Myocyte (in vitro differentiated cells): ENCODE measurements at regions not wholly inside any gene's neighbourhood (a gene's known extent, or its start where the extent isn't known, plus 50 kb on each side); places are given as distances from the start of the nearest gene placed in this dataset.

ENCODE experiments used
- DNase-seq: peaks from one replicate; pipeline ENCODE4 v3.0.0-alpha.2; 2012; ENCODE audit warnings: low read depth

DNA sequence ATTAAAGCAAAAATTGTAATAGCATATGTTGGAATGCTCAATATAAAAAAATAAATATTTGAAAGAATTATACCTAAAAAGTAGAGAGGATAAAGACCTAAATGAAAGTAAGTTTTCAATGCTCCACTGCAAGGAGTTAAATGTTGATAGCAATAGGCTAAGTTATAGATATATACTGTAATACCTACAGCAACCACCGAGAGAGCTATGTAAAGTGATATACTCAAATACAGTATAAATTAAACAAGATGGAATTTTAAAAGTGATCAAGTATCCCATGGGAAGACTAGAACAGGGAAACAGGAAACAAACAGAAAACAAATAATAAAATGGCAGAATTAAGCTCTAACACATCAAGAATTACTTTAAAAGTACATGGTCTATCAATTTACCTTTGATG, 73.9 kb downstream of the CASP3 start:
- DNase-seq, result no peak

DNA sequence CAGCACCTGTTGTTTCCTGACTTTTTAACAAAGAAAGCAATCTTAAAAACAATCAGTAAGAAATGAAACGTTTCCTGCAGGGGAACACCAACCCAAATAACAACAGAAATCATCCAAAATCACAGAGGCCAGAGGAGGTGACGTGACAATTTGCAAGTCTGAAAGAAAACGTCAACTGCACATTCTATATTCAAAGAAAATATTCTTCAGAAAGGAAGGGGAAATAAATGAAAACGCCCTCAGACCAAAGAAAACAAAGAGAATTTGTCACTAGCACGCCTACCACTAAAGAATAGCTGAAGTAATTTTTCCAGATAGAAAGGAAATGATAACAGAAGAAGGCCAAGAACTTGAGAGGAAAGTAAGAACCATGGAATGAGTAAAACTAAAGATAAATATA, 74.4 kb downstream of the CASP3 start:
- no peak for DNase-seq

DNA sequence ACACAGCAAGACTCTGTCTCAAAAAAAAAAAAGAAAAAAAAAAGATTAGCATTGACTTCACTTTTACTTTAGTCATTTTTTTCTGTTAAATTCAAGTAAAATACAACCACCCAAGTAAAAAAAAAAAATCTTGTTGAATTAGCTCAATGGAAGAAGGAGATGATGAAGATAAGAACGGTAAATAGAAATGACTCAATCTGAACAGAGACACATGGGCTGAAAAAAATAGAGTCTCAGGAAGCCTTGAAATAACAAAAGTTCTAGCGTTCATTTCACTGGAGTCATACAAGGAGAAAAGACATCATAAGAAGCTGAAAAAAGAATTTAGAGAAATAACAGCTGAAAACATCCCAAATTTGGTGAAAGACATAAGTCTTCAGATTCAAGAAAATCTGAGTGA, 75.5 kb downstream of the CASP3 start:
- no peak for DNase-seq

DNA sequence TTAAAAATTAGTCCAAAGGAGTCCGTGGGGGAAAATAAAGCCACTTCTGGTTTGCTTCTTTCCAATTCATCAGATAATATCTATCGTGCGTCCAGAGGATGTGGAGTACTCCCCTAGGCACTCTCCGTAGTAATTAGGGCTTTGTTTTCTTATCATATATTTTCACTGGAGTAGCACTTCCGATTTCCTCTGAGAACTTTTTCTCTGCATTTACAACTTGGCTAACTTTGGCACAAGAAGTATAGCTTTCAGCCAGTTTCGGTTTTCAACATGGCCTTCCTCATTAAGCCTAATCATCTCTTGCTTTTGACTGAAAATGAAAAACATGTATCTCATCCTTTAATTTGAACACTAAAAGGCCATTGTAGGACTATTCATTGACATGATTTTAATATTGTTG, 80.5 kb downstream of the CASP3 start:
- no peak for DNase-seq

DNA sequence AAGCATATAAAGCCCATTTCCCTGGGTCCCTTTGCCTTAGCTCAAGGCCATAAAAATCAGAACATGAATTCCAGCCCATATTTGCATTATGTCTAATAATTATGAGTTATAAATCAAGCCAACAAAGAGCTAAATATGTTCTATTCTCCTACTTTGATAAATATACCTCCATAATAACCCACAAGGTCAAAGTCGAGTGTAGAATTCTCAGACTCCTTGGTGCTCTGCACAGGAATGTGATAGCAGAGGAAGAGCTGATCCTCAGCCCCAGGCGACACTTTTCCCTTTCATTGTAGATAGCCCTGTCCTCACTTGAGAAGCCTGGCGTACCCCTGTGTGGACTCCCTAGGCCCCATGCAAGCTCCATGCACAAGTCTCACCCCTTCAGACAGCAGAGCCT, 85.6 kb downstream of the CASP3 start:
- DNase-seq, result no peak

DNA sequence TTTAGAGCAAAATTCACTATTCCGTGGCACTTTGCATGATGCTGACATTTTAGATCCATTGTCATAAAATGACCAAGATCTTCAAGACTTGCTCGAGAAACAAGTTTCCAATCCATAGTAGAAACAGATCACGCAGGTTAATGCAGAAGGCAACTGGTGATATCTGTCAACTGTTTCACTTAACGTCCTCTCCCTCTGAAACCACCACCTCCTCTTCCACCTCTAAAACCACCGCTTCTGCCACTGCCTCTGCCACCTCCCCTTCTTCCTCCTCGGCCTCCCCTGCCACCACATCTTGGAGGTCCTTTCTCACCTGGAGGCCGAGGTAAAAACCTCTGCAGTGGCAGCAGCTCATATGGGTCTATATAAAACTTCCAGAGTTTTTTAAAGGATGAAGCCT, 84.6 kb upstream of the IRF2 start:
- DNase-seq, result no peak

DNA sequence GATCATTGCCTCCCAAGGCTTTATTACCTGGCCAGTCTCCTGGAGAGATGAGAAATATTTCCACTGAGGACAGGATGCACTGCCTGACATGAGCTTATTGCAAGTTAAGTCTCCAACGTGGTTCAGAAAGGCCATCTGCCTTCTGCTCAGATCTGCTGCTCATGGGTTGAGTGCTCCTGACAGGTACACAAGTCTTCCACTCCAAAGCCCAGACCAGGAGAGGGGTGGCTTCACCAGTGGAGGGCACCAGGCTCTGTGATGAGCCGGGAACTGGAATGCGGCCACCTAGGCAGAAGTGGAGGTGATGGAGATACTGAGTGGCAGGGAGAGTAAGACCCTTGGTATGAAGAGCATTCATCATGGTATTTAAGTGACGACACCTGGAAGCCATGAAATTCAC, 79.5 kb upstream of the IRF2 start:
- no peak for DNase-seq

DNA sequence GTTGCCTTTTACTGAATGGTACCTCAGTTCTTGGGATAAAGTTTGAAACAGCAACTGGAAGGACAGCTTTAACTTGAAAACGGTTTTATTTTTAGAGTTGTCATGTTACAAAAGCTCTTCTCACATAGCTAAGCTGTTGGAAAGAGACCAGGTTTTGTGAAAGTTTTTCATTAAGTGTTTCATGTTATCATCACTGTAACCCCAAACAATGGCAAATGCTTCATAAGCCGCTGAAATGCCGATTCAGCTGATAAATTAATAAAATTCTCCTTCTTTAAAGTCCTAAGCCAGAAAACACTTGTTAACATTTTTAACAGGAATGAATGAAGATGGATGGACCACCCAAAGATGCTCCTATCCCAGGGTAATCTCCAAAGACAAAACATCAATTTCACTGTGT, 76.1 kb upstream of the IRF2 start:
- peak; percentile 9 for DNase-seq

DNA sequence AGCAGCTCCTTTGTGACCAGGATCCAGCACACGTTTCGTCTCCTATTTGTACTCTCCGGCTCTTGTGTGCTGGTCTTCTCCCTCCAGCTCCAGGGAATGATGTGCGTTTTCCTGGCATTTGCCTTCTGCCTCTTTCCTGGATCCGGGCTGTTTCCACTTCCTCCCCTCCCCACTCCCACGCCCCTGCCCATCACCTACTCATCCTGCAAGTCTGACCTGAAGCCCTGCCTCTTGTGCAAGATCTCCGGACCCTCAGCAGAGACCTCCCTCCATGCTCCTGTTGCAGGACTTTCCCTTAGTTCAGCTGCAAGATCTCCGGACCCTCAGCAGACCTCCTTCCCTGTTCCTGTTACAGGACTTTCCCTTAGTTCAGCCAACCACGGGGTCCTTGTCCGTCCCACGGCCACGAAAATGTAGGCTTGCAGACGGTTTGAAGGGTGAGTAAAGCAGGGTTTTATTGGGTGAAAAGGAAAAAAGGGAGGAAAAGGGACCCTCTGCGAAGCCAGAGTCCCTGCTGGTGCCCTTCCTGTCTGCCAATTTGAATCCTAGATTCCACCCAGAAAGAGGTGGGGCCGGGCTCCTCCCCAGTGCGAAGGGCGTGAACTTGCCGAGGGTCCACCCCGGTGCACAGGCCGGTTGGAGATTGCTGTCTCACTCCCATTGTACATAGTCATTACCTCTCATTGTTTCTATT, 74.4 kb upstream of the IRF2 start:
- DNase-seq, result no peak

DNA sequence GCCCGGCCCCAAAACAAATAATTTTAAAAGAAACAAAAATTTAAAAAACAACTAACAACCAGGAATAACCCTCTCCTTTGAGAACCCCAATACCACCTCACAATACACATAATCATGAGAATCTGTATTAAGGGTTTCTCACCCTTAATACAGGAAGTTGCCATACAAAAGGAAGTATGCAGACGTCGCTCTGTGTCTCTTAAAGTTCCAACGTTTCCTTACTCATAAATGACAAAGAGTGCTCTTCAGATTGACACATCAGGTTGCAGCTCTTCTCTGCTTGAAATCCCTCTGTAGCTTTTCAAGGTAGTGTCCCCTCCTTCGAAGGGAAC, 73.9 kb upstream of the IRF2 start:
- DNase-seq, result no peak

DNA sequence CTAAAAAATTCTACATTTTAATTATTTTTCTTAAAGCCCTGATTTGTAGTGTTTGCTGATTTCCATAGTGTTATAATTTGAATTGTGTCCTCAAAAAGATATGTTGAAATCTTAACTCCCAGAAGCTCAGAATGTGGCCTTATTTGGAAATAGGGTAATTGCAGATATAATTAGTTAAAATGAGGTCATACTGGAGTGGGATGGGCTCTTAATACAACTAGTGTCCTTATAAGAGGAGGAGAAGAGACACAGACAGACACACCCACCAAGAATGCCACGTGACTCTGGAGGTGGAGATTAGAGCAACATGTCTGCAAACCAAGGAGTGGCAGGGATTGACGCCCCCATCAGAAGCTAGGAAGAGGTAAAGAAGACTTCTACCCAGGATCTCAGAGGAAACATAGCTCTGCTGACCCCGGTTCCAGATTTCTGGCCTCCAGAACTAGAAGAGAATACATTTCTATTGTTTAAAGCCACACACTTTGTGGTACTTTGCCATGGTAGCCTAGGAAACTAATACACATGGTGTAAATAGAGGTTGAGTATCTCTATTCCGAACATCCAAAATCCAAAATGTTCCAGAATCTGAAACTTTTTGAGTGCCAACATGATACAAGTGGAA, 70.5 kb upstream of the IRF2 start:
- no peak for DNase-seq

DNA sequence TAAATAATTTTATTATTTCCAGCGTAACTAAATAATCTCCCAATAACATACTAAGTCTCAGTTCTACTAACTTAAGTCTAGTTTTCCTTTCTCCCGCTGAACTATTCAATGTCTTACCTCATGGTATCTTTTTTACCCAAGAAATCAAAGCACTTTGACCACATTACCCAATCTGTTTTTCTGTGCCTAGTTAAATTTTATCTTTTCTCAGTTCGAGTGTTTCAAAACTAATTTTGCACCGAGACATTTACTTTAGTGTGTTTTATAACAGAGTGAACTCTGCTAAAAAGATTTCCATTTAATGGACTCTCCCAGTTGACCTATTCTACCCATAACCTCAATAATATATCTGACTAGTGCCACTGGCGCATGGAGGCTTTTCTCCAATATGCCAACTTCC, 67.6 kb upstream of the IRF2 start:
- no peak for DNase-seq

DNA sequence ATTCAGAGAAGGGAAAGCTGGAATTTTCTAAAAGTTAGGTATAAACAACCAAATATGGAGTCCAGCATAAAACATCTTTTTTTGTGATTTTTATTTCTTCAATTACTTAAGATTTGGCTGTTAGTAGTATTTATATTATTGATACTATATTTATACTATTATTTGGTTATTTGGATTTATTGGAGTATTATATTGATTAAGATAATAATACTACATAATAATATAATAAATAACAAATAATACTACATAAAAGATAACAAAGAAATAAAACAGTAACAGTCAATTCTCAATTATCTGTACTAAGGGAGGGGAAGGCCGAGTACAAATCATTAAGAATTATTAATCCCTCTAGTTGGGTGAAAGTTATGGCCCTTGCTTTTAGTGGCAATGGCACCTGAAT, 66.0 kb upstream of the IRF2 start:
- DNase-seq, result no peak

DNA sequence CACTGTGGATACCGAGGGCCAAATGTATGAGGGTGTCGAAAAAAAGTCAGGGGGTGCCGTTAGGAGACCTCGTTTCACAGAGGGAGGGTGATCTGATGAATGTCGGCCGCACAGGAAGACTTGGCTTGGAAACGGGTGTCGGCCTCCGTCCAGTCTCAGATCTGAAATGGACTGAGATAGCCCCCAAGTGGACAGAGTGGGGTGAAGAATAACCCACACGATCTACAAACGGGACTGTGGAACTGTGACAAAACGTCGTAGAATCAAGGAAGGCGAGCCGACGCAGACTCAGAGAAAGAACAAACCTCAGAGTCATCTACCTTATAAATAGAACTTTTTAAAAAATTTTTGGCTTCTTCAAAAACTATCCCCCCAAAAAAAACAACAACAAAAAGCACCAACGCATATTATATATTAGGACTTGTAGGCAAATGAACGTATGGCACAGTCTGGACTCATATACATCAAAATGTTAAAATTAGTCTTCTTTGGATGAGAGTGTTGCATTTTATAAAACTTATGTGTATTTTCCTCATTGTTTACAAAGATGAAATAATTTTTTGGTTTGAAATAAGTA, 63.8 kb upstream of the IRF2 start:
- DNase-seq, result peak; percentile 96

DNA sequence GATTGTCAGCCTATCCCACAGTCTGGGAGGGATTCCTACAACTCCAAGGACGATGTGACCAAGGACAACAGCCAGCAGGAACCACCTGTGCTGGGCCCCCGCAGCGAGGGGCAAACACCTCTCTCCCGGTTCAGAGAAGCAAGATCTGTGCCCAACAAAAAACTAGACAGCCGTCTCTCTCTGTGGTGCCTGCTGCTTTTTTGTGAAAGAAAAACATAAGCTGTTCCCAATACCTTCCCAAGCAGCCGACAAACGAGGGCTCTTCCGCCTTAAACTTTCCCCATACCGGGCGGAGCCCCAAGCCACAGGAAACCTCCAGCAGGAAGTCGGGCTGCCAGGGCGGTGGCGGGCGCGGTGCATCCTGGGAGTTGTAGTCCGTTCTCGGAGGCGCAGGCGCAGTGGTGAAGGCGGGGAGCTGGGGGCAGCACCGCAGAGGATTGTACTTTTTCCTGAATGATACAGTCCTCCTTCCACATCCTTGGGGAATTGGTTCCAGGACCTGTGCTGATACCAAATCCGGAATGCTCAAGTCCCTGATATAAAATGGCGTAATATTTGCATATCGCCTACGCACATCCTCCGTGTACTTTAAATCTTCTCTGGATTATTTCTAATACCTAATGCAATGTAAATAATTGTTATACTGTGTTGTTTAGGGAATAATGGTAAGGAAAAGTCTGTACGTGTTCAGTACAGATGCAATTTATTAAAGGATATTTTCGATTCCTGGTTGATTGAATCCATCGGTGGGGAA, 63.1 kb upstream of the IRF2 start:
- DNase-seq, result peak; percentile 96

DNA sequence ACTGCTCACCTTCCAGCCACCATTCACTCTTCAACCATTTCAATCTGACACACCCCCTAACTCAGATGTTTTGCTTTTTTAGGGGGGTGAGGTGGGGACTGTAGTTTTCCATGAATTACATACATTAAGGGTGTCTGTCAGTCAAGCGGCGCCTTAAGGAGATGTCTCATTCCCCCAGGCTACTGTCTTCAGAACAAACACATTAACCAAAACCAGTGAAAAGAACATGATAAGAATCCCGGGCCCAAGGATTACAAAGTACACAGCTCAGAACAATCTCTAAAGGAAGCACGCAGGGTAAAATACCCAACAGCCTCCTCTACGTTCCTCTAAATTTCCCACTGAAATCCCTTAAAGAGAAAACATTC, 62.5 kb upstream of the IRF2 start:
- no peak for DNase-seq

DNA sequence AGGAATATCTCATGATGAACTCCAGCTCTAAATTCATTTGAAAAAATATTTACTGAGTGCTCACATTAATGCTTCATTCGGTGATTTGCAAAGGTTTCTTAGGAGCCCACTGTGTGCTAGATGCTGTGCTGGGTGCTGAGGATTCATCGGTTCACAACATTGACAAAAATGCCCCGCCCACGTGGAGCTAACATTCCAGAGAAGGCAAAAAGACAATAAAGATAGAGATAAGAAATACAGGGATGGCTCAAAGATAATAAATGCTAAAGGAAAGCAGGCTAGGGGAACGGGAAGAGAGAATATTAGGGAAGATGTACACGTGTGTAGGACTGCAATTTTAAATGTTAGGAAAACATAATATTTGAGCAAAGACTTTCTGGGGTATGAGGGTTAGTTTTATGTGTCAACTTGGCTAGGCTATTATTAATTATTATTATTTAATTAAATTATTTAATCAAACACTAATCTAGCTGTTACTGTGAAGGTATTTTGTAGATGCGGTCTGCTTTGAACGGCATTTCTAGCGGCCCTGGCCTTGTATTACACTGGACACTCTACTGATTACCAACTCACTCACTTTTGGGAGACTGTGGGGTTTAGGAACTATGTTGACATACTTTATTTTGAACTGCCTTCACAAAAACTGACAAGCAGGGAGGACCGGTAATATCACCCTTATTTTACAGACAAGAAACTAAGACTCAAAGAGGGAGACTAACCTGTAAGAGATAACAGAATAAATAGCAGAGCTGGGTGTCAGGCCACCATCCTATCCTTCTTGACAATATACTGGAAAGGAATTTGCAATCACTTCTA, 61.9 kb upstream of the IRF2 start:
- no peak for DNase-seq

DNA sequence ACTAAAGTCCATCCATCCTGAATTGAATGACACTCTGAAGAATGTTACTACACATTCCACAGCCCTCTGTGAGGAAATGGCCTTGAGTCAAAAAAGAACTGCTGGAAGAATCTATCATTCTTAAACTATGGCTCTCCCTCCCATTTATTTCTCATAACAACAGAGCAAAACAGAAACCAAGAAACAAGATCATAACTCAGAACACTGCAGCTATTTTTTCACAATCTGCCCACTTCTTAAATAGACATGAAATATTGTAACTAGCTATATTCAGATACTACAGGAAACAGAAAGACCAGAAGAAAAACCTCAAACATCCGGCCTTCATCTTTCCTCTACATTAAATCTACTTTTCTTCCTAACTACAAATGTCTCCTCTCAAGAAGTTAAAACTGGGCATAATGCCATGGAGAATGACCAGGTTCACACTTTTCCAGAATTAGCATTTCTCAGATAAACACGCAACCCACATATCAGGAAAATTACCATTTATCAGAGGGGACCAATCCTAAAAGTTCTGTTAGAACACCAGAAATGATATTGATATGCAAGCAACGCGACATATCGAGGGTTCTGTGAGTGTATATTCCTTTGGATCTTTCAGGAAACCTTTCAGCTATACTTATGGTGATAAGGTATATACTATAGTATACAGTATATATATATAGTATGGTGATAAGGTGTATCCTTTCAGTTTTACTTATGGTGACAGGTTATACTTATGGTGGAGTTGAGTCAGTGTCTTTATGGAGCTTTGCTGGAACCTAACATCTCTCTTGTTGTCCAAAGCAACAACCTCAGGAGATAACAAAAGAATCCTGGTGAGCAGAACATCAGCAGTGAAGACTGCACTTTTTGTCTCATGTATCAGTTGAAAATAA, 60.4 kb upstream of the IRF2 start:
- DNase-seq, result peak; percentile 60

DNA sequence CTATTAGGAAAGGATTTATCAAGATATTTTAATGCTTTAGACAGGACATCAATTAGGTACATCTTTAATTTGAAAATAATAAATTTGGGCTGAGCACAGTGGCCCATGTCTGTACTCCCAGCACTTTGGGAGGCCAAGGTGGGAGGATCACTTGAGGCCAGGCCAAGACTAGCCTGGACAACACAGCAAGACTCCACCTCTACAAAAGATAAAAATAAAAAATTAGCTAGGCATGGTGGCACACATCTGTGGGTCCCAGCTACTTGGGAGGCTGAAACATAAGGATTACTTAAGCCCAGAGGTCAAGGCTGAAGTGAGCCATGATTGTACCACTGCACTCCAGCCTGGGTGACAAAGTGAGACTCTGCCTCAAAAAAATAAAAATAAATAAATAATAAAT, 59.6 kb upstream of the IRF2 start:
- no peak for DNase-seq

DNA sequence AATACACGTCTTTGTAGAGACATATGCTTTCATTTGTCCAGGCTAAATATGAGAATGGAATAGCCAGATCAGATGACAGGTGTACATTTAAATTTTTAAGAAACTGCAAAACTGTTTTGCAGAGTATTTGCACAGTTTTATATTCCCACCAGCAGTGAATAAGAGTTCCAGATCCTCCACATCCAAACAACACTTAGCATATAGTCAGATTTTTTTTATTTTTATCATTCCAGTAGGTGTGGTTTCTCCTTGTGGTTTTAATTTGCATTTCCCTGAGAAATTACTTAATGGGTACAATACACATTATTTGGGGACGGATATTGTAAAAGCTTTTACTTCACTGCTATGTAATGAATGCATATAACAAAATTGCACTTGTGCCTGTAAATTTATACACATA, 56.7 kb upstream of the IRF2 start:
- no peak for DNase-seq

DNA sequence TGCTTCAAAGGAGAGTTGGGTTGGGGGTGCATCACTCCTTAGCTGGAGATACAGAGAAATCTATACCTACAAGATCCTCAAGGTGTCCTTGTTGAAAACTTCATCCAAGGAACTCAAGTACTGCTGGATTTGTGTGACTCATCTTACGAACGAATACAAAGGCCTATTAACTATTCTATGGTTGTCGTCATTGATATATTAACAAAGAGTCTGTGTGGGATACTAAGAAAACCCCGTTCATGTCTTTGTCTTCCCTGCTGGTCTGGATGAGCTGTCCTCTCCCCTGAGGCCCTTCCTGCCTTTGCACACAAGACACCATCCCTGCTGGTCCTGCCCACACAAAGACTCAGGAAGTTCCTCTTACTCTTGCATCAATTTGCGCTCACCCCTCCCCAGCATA, 54.9 kb upstream of the IRF2 start:
- no peak for DNase-seq
